ENCODE measurements at regions not wholly inside any gene's neighbourhood (a gene's known extent, or its start where the extent isn't known, plus 50 kb on each side); places are given as distances from the start of the nearest gene placed in this dataset.
"Not testable (repeated sequence)": the region's sequence is repeated elsewhere in the genome, so short reads cannot be mapped to it uniquely, and the experiment has no call there.

DNA sequence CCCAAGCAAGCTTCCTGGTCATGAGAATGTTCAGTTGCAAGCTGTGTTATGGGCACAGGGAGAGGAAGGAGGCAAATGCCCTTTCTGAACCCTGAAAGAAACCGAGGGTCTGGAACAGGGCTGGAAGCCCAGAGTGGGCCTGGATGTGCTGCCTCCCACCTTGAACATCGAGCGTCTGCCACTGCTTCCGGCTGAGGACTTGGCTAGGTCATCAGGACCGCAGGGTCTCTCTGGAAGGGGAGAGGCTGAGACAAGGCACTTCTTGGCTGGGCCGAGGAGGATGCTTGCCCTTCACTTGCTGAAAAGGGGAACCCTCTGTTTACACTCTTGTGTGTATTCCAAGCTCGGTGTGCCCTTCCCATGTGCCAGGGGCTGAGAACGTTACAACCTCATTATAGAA is 168.0 kb upstream of the C1orf174 start:
- DNase-seq, result no peak

- no peak for DNase-seq
These were observed 171.6 kb upstream of the C1orf174 start for GRCh38 chr1:4071653-4072052.

- no peak for DNase-seq
These were observed 172.5 kb upstream of the C1orf174 start for GRCh38 chr1:4072481-4073153.

GRCh38 chr1:4075436-4076225 is 175.6 kb upstream of the C1orf174 start:
- DNase-seq, result no peak

GRCh38 chr1:4076346-4076745 is 176.3 kb upstream of the C1orf174 start:
- DNase-seq, result no peak

- DNase-seq, result not testable (repeated sequence)
These were observed 178.3 kb upstream of the C1orf174 start for GRCh38 chr1:4078091-4078962.

DNA sequence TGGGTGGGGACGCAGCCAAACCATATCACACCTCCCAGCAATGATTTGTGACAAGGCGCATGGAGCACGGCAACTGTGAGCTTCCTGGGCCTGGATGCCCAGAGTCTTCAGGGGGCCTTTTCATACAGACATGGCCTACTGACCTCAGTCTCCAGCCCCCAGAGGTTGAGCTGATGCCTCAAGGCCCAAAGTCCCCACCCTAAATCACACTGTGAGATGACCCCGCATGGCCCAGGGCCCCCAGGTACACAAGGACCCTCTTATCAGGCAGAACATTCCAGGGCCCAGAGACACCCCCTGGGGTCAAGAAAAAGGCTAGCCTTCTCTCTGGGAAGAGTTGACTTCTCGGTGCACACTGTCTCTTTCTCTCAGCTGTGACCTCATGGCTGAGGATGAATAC is 179.7 kb upstream of the C1orf174 start:
- DNase-seq, result no peak

DNA sequence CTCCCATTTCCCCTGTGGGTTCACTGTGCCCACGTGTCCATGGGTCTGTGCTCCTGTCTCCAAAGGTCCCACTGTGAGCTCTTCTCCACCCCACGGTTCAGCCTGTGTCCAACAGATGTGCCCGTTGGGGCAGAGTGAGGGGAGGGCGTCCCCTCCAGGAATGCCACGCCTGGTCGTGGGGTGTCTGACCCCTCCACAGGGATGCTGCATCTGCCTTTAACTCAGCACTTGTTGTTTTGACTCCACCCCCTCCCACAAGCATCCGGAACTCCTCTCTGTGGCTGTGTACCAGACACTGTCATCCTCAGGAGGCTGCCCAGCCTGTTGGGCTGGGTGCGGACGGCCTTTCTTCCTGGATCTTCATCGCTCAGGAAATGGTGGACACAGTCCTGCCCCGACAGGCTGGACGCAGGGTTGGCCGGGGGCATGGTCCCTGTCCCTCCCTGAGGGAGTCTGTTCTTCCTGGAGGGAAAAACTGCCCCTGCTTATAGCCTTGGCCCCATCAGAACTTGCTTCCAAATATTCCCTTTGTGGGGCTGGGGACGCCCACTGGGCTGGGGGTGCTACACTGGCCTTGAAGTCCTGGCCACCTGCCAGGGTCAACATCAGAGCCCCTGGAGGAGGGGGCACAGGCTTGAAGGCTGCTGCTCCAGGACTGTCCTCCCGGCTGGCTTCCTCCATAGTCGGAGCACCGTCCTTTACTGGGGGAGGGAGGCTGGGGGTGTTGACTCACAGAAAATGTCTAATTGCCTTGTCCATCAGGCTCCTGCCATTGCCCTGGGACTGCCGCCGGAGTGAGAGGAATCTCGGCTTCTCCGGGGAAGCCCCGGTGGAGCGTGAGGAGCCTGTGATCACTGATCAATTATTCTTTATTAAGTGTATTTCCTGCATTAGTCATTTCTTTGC is 182.0 kb upstream of the C1orf174 start:
- no peak for DNase-seq

DNA sequence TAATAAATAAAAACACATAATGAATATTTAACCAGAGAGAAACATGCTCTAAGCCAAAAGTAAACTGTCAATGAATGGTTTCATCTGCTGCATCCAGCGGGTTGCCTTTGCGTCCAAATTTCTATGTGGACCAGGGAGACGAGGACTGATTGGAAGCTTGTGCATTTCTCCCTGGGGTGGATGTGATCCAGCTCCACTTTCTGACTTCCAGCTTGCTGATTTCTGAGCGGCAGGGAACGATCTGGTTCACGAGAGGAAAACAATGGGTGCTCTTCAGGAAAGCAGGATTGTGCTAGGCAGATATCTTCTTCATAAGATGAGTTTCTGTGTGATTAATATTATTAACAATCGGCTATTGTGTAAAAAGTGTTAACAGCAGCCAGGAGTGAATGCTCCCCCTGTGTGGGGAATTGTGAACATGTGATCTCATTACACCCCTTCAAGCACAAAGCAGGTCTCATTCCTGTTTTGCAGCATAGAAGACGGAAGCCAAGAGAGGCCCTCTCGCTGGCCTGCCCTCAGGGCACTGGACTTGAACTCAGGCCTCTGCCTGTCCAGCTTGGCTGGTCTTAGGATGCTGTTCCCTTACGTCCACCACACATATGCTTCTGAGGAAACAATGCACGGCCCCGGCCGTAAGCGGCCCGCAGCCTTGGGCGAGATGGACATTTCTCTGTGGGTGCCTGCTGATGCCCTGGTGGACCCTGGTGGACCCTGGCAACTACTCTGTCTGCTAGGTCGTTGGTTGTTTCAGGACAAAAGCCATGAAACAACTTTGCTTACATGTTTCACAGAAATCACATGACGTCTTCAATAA is 183.4 kb upstream of the C1orf174 start:
- DNase-seq, result no peak

GRCh38 chr1:4084048-4084431 is 184.0 kb upstream of the C1orf174 start:
- no peak for DNase-seq

DNA sequence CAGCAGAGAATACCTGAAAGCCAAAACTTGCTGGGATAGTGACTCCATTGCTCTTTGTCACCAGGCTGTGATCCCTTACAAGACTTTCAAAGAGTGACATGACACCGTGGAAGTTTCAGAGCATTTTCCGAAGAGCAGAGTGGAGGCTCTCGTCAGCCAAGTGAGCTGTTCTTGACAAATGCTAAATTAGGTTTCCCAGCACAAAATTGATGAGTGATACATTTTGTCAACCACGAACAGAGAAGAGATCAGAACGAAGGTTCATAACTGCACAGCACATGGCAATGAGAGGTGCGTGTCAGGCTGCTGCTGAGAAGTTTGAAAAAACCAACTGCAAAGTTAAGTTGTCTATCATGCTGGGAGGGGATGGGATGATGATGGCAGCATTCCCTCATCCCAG is 184.4 kb upstream of the C1orf174 start:
- no peak for DNase-seq

DNA sequence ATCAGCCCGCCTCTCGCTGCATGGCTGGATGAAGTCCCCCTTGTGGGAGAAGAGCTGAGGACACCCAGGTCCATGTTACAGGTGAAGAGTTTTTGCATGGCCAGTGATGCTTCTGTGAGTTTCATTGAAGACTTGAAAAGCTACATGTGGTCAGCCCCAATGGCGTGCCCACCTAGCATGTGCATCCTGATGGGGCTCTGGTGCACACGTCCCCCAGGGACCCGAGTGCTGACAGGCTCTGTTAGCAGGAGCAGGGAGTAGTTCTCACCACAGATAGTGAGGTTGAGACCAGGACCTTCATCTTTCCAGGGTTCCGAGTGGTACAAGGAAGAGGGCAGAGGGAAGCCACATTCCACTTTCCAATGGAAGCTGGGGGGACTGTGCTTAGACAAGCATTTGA is 184.8 kb upstream of the C1orf174 start:
- no peak for DNase-seq

DNA sequence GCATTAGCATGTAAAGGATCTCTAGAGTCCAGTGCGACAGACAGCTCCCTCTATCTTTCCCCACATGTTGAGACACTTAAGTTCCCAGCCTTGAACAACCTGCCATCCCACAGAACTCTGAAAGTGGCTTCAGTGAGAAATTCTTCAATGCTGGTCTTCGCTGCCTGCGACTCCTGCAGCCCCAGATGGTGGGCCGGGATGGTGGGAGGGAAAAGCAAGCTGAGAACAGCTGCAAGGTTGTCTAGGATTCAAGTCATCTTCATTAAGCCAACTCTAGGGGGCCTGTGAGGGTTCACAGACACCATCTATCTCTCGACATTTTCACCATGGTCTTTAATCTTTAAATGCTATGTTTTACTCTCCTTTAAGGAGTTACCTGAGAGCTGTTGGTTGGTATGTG is 185.5 kb upstream of the C1orf174 start:
- no peak for DNase-seq

GRCh38 chr1:4086085-4086850 is 186.2 kb upstream of the C1orf174 start:
- DNase-seq, result no peak

DNA sequence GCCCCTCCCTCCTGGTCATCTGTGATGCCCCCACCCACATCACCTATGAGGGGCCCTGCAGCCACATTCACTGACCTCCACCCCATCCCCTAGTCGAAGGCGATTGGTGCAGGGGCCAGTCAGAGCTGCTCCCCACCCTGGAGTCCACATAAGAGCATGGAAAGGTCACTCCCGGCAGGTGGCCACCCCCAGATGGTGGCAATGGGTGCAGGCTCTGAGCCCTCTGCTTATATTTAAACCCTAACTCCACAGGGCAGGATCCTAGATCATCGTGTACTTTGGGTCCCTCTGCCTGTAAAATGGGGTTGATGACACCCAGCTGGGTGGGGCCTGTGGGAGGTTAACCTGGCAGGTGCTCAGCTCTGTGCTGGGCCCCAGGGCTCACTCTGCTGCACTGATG is 186.8 kb upstream of the C1orf174 start:
- no peak for DNase-seq

GRCh38 chr1:4087530-4088420 is 187.7 kb upstream of the C1orf174 start:
- no peak for DNase-seq

GRCh38 chr1:4088676-4089075 is 188.6 kb upstream of the C1orf174 start:
- no peak for DNase-seq

GRCh38 chr1:4089421-4090175 is 189.5 kb upstream of the C1orf174 start:
- DNase-seq, result no peak

- DNase-seq, result no peak
These were observed 190.5 kb upstream of the C1orf174 start for GRCh38 chr1:4090556-4090955.
